ENCODE measurements at regions not wholly inside any gene's neighbourhood (a gene's known extent, or its start where the extent isn't known, plus 50 kb on each side); places are given as distances from the start of the nearest gene placed in this dataset.
"Not testable (repeated sequence)": the region's sequence is repeated elsewhere in the genome, so short reads cannot be mapped to it uniquely, and the experiment has no call there.

DNA sequence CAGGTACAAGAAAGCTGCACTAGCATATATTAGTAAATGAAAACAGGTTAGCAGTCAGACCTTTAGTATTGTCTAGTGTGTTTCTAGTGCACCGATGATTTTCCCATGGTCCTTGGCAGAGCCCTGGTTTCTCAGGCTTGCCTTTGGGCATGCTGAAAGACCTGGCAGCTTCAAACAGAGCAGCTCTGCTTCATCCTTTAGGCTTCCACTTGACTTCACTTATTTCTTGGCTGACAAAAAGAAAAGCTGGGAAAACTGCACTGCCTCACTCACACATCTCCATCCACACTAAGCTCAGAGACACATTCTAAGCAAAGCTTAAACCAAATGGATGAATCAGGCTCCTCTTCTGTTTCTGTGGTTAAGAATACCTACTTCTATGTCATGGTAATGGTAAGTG lies 374.8 kb upstream of the PDZRN3 start:
- Histone ChIP-seq H3K27ac (ENCODE audit: low read depth in 1 of 2, low read length in 2 of 2) (no peak overlapping the region), H3K9me3 (ENCODE audit: control insufficient read depth in 4 of 4, low read length in 3 of 4) (no peaks in the 10 kb centered on the region), H3K4me1 (ENCODE audit: control insufficient read depth in 4 of 4, insufficient read depth in 4 of 4, low read length in 3 of 4) (no peaks in the 10 kb centered on the region), H3K4me3 (ENCODE audit: low read depth in 1 of 3, low read length in 3 of 3) (no peak overlapping the region), H3K9ac (ENCODE audit: low read depth in 1 of 2, low read length in 2 of 2) (no peak overlapping the region), H3K27me3 (ENCODE audit: control insufficient read depth in 4 of 4, insufficient read depth in 4 of 4, low read length in 3 of 4) (no peaks in the 10 kb centered on the region), H3K36me3 (ENCODE audit: control insufficient read depth in 4 of 4, insufficient read depth in 3 of 4, low read depth in 1 of 4, low read length in 3 of 4) (no peaks in the 10 kb centered on the region)
- no peak for DNase-seq (ENCODE audit: low spot score)
- WGBS, result 95% methylated on average over 1 of the region's 1 CpG
- TF ChIP-seq GABPA (IDR thresholded peaks at IDR 0.05 in 1 of 2, conservative IDR thresholded peaks at IDR 0.05 in 1 of 2) (no peak), RXRA (IDR thresholded peaks at IDR 0.05) (no peak), EGR1 (IDR thresholded peaks at IDR 0.05; ENCODE audit: low read depth in 2 of 2) (no peak), FOXA1 (IDR thresholded peaks at IDR 0.05) (no peak), RAD21 (IDR thresholded peaks at IDR 0.05) (no peak), TAF1 (conservative IDR thresholded peaks at IDR 0.05) (no peak), HNF4A (conservative IDR thresholded peaks at IDR 0.05) (no peak), HNF4G (IDR thresholded peaks at IDR 0.05) (no peak), SP1 (IDR thresholded peaks at IDR 0.05) (no peak), FOXA2 (IDR thresholded peaks at IDR 0.05) (no peak), YY1 (IDR thresholded peaks at IDR 0.05) (no peak), JUND (IDR thresholded peaks at IDR 0.05) (no peak), NR2F2 (IDR thresholded peaks at IDR 0.05) (no peak)
- TF ChIP-seq, protein P1, sequence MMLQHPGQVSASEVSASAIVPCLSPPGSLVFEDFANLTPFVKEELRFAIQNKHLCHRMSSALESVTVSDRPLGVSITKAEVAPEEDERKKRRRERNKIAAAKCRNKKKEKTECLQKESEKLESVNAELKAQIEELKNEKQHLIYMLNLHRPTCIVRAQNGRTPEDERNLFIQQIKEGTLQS (IDR thresholded peaks at IDR 0.05), result no peak
- TF ChIP-seq, protein P2, sequence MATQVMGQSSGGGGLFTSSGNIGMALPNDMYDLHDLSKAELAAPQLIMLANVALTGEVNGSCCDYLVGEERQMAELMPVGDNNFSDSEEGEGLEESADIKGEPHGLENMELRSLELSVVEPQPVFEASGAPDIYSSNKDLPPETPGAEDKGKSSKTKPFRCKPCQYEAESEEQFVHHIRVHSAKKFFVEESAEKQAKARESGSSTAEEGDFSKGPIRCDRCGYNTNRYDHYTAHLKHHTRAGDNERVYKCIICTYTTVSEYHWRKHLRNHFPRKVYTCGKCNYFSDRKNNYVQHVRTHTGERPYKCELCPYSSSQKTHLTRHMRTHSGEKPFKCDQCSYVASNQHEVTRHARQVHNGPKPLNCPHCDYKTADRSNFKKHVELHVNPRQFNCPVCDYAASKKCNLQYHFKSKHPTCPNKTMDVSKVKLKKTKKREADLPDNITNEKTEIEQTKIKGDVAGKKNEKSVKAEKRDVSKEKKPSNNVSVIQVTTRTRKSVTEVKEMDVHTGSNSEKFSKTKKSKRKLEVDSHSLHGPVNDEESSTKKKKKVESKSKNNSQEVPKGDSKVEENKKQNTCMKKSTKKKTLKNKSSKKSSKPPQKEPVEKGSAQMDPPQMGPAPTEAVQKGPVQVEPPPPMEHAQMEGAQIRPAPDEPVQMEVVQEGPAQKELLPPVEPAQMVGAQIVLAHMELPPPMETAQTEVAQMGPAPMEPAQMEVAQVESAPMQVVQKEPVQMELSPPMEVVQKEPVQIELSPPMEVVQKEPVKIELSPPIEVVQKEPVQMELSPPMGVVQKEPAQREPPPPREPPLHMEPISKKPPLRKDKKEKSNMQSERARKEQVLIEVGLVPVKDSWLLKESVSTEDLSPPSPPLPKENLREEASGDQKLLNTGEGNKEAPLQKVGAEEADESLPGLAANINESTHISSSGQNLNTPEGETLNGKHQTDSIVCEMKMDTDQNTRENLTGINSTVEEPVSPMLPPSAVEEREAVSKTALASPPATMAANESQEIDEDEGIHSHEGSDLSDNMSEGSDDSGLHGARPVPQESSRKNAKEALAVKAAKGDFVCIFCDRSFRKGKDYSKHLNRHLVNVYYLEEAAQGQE (IDR thresholded peaks at IDR 0.05), result no peak
- TF ChIP-seq, protein P3, sequence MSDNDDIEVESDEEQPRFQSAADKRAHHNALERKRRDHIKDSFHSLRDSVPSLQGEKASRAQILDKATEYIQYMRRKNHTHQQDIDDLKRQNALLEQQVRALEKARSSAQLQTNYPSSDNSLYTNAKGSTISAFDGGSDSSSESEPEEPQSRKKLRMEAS (IDR thresholded peaks at IDR 0.05), result no peak
- TF ChIP-seq, protein P4, sequence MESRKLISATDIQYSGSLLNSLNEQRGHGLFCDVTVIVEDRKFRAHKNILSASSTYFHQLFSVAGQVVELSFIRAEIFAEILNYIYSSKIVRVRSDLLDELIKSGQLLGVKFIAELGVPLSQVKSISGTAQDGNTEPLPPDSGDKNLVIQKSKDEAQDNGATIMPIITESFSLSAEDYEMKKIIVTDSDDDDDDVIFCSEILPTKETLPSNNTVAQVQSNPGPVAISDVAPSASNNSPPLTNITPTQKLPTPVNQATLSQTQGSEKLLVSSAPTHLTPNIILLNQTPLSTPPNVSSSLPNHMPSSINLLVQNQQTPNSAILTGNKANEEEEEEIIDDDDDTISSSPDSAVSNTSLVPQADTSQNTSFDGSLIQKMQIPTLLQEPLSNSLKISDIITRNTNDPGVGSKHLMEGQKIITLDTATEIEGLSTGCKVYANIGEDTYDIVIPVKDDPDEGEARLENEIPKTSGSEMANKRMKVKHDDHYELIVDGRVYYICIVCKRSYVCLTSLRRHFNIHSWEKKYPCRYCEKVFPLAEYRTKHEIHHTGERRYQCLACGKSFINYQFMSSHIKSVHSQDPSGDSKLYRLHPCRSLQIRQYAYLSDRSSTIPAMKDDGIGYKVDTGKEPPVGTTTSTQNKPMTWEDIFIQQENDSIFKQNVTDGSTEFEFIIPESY (IDR thresholded peaks at IDR 0.05), result no peak
- TF ChIP-seq, protein P5, sequence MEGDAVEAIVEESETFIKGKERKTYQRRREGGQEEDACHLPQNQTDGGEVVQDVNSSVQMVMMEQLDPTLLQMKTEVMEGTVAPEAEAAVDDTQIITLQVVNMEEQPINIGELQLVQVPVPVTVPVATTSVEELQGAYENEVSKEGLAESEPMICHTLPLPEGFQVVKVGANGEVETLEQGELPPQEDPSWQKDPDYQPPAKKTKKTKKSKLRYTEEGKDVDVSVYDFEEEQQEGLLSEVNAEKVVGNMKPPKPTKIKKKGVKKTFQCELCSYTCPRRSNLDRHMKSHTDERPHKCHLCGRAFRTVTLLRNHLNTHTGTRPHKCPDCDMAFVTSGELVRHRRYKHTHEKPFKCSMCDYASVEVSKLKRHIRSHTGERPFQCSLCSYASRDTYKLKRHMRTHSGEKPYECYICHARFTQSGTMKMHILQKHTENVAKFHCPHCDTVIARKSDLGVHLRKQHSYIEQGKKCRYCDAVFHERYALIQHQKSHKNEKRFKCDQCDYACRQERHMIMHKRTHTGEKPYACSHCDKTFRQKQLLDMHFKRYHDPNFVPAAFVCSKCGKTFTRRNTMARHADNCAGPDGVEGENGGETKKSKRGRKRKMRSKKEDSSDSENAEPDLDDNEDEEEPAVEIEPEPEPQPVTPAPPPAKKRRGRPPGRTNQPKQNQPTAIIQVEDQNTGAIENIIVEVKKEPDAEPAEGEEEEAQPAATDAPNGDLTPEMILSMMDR (IDR thresholded peaks at IDR 0.05; ENCODE audit: low read depth, low read length, missing input control), result no peak

DNA sequence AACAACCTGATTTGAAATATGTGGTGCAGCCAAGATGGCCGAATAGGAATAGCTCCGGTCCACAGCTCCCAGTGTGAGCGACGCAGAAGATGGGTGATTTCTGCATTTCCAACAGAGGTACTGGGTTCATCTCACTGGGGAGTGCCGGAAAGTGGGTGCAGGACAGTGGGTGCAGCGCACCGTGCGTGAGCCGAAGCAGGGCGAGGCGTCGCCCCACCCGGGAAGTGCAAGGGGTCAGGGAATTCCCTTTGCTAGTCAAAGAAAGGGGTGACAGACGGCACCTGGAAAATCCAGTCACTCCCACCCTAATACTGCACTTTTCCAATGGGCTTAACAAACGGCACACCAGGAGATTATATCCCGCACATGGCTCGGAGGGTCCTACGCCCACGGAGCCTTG lies 365.9 kb upstream of the PDZRN3 start:
- not testable (repeated sequence) for H3K27me3 ChIP-seq (ENCODE audit: control insufficient read depth in 4 of 4, insufficient read depth in 4 of 4, low read length in 3 of 4); DNase-seq (ENCODE audit: low spot score); H3K36me3 ChIP-seq (ENCODE audit: control insufficient read depth in 4 of 4, insufficient read depth in 3 of 4, low read depth in 1 of 4, low read length in 3 of 4); H3K27ac ChIP-seq (ENCODE audit: low read depth in 1 of 2, low read length in 2 of 2); H3K9me3 ChIP-seq (ENCODE audit: control insufficient read depth in 4 of 4, low read length in 3 of 4); H3K9ac ChIP-seq (ENCODE audit: low read depth in 1 of 2, low read length in 2 of 2); H3K4me1 ChIP-seq (ENCODE audit: control insufficient read depth in 4 of 4, insufficient read depth in 4 of 4, low read length in 3 of 4); H3K4me3 ChIP-seq (ENCODE audit: low read depth in 1 of 3, low read length in 3 of 3)
- 90% methylated on average over 19 of the region's 19 CpGs for WGBS
